ENCODE measurements at regions not wholly inside any gene's neighbourhood (a gene's known extent, or its start where the extent isn't known, plus 50 kb on each side); places are given as distances from the start of the nearest gene placed in this dataset.

GRCh38 chr2:30371028-30371689 is 75.9 kb upstream of the LCLAT1 start:
- no peak overlapping the region for H3K27ac ChIP-seq
- TF ChIP-seq, protein P1, sequence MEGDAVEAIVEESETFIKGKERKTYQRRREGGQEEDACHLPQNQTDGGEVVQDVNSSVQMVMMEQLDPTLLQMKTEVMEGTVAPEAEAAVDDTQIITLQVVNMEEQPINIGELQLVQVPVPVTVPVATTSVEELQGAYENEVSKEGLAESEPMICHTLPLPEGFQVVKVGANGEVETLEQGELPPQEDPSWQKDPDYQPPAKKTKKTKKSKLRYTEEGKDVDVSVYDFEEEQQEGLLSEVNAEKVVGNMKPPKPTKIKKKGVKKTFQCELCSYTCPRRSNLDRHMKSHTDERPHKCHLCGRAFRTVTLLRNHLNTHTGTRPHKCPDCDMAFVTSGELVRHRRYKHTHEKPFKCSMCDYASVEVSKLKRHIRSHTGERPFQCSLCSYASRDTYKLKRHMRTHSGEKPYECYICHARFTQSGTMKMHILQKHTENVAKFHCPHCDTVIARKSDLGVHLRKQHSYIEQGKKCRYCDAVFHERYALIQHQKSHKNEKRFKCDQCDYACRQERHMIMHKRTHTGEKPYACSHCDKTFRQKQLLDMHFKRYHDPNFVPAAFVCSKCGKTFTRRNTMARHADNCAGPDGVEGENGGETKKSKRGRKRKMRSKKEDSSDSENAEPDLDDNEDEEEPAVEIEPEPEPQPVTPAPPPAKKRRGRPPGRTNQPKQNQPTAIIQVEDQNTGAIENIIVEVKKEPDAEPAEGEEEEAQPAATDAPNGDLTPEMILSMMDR (conservative IDR thresholded peaks at IDR 0.05): no peak

GRCh38 chr2:30371772-30372373 is 75.2 kb upstream of the LCLAT1 start:
- no peak overlapping the region for H3K27ac ChIP-seq
- TF ChIP-seq, protein P1 (conservative IDR thresholded peaks at IDR 0.05): no peak

- H3K27ac ChIP-seq: no peak overlapping the region
- TF ChIP-seq, protein P1 (conservative IDR thresholded peaks at IDR 0.05): no peak
Observed at GRCh38 chr2:30372826-30373225, 74.2 kb upstream of the LCLAT1 start.

- TF ChIP-seq, protein P1 (conservative IDR thresholded peaks at IDR 0.05): no peak
- no peak overlapping the region for H3K27ac ChIP-seq
Observed at GRCh38 chr2:30373881-30374302, 73.2 kb upstream of the LCLAT1 start.

GRCh38 chr2:30374380-30374779 is 72.7 kb upstream of the LCLAT1 start:
- H3K27ac ChIP-seq: no peak overlapping the region
- TF ChIP-seq, protein P1 (conservative IDR thresholded peaks at IDR 0.05): no peak

- TF ChIP-seq, protein P1 (conservative IDR thresholded peaks at IDR 0.05): no peak
- H3K27ac ChIP-seq: no peak overlapping the region
Observed at GRCh38 chr2:30375915-30376314, 71.1 kb upstream of the LCLAT1 start.

DNA sequence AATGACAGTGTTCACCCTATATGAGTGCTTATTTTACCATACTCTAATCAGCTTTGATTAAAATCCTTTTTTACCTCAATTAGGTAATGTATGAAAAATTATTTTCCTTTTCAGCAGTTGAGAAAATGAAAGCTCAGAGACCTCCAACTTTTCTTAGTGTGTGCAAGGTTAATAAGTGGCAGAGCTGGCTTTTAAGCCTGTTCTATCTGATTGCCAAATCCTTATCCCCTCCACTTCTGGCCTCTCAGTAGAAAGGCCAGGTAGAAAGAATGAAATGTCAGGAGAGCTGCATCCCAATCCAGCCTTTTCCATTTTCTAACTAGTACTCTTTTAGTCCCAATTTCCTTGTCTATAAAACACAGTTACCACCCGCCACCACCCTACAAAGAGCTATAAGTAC is 67.6 kb upstream of the LCLAT1 start:
- H3K27ac ChIP-seq: no peak overlapping the region
- TF ChIP-seq, protein P1 (conservative IDR thresholded peaks at IDR 0.05): no peak

Measured in VCaP (cell line).